ENCODE measurements at regions not wholly inside any gene's neighbourhood (a gene's known extent, or its start where the extent isn't known, plus 50 kb on each side); places are given as distances from the start of the nearest gene placed in this dataset.

- FAIRE-seq = no peak
- TF ChIP-seq SPI1 (IDR thresholded peaks at IDR 0.05; ENCODE audit: low read depth, low read length) (no peak), TAF1 (IDR thresholded peaks at IDR 0.05; ENCODE audit: low read depth, low read length) (no peak)
- no peak for DNase-seq (ENCODE audit: insufficient read length, low spot score)
Observed at GRCh38 chr15:92332125-92332899, 61.4 kb upstream of the ST8SIA2 start.

- TF ChIP-seq POU2F2 (IDR thresholded peaks at IDR 0.05; ENCODE audit: low read depth, low read length) = no peak
- no peak for TF ChIP-seq SPI1 (IDR thresholded peaks at IDR 0.05; ENCODE audit: low read depth, low read length)
- TF ChIP-seq POLR2A (IDR thresholded peaks at IDR 0.05; ENCODE audit: low read depth, low read length) = no peak
- TF ChIP-seq POLR2AphosphoS5 (IDR thresholded peaks at IDR 0.05; ENCODE audit: low read depth, low read length) = no peak
- TF ChIP-seq TAF1 (IDR thresholded peaks at IDR 0.05; ENCODE audit: low read depth, low read length) = no peak
- TF ChIP-seq PAX5 (IDR thresholded peaks at IDR 0.05; ENCODE audit: insufficient read depth, low read length, severe bottlenecking) = no peak
- no peak for FAIRE-seq
- no peak for DNase-seq (ENCODE audit: insufficient read length, low spot score)
Observed at GRCh38 chr15:92333709-92334108, 60.0 kb upstream of the ST8SIA2 start.

GRCh38 chr15:92336419-92336987 lies 57.2 kb upstream of the ST8SIA2 start:
- no peak for FAIRE-seq
- no peak for DNase-seq (ENCODE audit: insufficient read length, low spot score)
- TF ChIP-seq SPI1 (IDR thresholded peaks at IDR 0.05; ENCODE audit: low read depth, low read length) (no peak), POLR2A (IDR thresholded peaks at IDR 0.05; ENCODE audit: low read depth, low read length) (no peak), PAX5 (IDR thresholded peaks at IDR 0.05; ENCODE audit: insufficient read depth, low read length, severe bottlenecking) (no peak), TAF1 (IDR thresholded peaks at IDR 0.05; ENCODE audit: low read depth, low read length) (no peak), POU2F2 (IDR thresholded peaks at IDR 0.05; ENCODE audit: low read depth, low read length) (no peak), POLR2AphosphoS5 (IDR thresholded peaks at IDR 0.05; ENCODE audit: low read depth, low read length) (no peak)

GRCh38 chr15:92339361-92339760 lies 54.3 kb upstream of the ST8SIA2 start:
- DNase-seq (ENCODE audit: insufficient read length, low spot score) = no peak
- FAIRE-seq = no peak
- TF ChIP-seq TAF1 (IDR thresholded peaks at IDR 0.05; ENCODE audit: low read depth, low read length) = no peak
- no peak for TF ChIP-seq POLR2AphosphoS5 (IDR thresholded peaks at IDR 0.05; ENCODE audit: low read depth, low read length)
- TF ChIP-seq SPI1 (IDR thresholded peaks at IDR 0.05; ENCODE audit: low read depth, low read length) = no peak
- no peak for TF ChIP-seq POU2F2 (IDR thresholded peaks at IDR 0.05; ENCODE audit: low read depth, low read length)
- TF ChIP-seq POLR2A (IDR thresholded peaks at IDR 0.05; ENCODE audit: low read depth, low read length) = no peak
- TF ChIP-seq PAX5 (IDR thresholded peaks at IDR 0.05; ENCODE audit: insufficient read depth, low read length, severe bottlenecking) = no peak
